IMR-90 (cell line): ENCODE measurements at regions not wholly inside any gene's neighbourhood (a gene's known extent, or its start where the extent isn't known, plus 50 kb on each side); places are given as distances from the start of the nearest gene placed in this dataset.
A peak's percentile ranks its signal among the peaks of the same experiment; 100 is the strongest.
"Not testable (repeated sequence)": the region's sequence is repeated elsewhere in the genome, so short reads cannot be mapped to it uniquely, and the experiment has no call there.

ENCODE experiments used
- ATAC-seq: fragments of 200-7000 bp; cut with Tn5 transposase; 2 replicates; pipeline ENCODE4 v1.9.1; 2020; ENCODE audit warnings: low read depth, mild to moderate bottlenecking, moderate library complexity
- BruUV-seq: library from RNA; stranded (reverse); fragments of 400-500 nt; replicated peaks from 2 replicates; lab custom pipeline; 2021; lab: Mats Ljungman, UMichigan
- CTCF ChIA-PET: fragments of 300-600 bp; formaldehyde crosslinking; extraction: SDS; loops from one replicate; lab custom pipeline; 2021; ENCODE audit warnings: antibody characterized with exemption; lab: Yijun Ruan, JAX
- POLR2A ChIA-PET: fragments of 300-600 bp; sonication (Branson Sonifier 250); formaldehyde crosslinking; loops from one replicate; lab custom pipeline; 2022; ENCODE audit warnings: antibody characterized with exemption; ENCODE audit not compliant: unreplicated experiment; lab: Charles Lee
- DNase-seq: peaks from one replicate; pipeline ENCODE4 v3.0.0; 2013
- H2AFZ ChIP-seq: replicated peaks from 2 replicates; pipeline ENCODE3; 2013; ENCODE audit warnings: low read length, mild to moderate bottlenecking; ENCODE audit not compliant: poor library complexity
- H2AK5ac ChIP-seq: 2 replicates; pipeline ENCODE4 v1.6.1; 2013; ENCODE audit warnings: low read depth, low read length, inconsistent platforms
- H2AK9ac ChIP-seq: replicated peaks from 2 replicates; pipeline ENCODE3; 2013; ENCODE audit warnings: mild to moderate bottlenecking, low read depth, low read length, moderate library complexity; ENCODE audit not compliant: poor library complexity
- H2BK120ac ChIP-seq: 2 replicates; pipeline ENCODE4 v1.6.1; 2013; ENCODE audit warnings: low read depth, low read length, inconsistent platforms
- H2BK15ac ChIP-seq: 3 replicates; pipeline ENCODE4 v1.6.1; 2013; ENCODE audit warnings: low read depth, low read length, inconsistent platforms
- H2BK20ac ChIP-seq: 2 replicates; pipeline ENCODE4 v1.6.1; 2013; ENCODE audit warnings: low read depth, mild to moderate bottlenecking, inconsistent platforms, low read length, moderate library complexity
- H2BK5ac ChIP-seq: 2 replicates; pipeline ENCODE4 v1.6.1; 2013; ENCODE audit warnings: mild to moderate bottlenecking, low read depth, low read length, inconsistent platforms; ENCODE audit not compliant: poor library complexity, severe bottlenecking
- H3K14ac ChIP-seq: replicated peaks from 2 replicates; pipeline ENCODE4 v1.6.1; 2013; ENCODE audit warnings: low read depth, low read length, inconsistent platforms
- H3K18ac ChIP-seq: 2 replicates; pipeline ENCODE4 v1.6.1; 2013; ENCODE audit warnings: low read depth, low read length, control low read depth
- H3K23ac ChIP-seq: 2 replicates; pipeline ENCODE4 v1.6.1; 2013; ENCODE audit warnings: low read depth, low read length, inconsistent platforms
- H3K27ac ChIP-seq: 2 replicates; pipeline ENCODE4 v1.5.1; 2013; ENCODE audit warnings: mild to moderate bottlenecking, control low read depth, low read length; ENCODE audit not compliant: insufficient read depth
- H3K27me3 ChIP-seq: 2 replicates; pipeline ENCODE4 v1.6.1; 2013; ENCODE audit warnings: low read length; ENCODE audit not compliant: control insufficient read depth, insufficient read depth
- H3K36me3 ChIP-seq: 2 replicates; pipeline ENCODE4 v1.6.1; 2013; ENCODE audit warnings: low read length, mixed read lengths; ENCODE audit not compliant: control insufficient read depth, insufficient read depth
- H3K4ac ChIP-seq: 2 replicates; pipeline ENCODE4 v1.6.1; 2013; ENCODE audit warnings: low read depth, low read length, inconsistent platforms
- H3K4me1 ChIP-seq: 2 replicates; pipeline ENCODE4 v1.6.1; 2013; ENCODE audit warnings: low read length, mixed read lengths; ENCODE audit not compliant: control insufficient read depth, insufficient read depth
- H3K4me2 ChIP-seq: 2 replicates; pipeline ENCODE4 v1.6.1; 2013; ENCODE audit warnings: low read depth, mild to moderate bottlenecking, control low read depth, low read length, moderate library complexity
- H3K4me3 ChIP-seq: 2 replicates; pipeline ENCODE4 v1.5.1; 2013; ENCODE audit warnings: low read depth, mild to moderate bottlenecking, control low read depth, low read length, moderate library complexity; ENCODE audit not compliant: insufficient read depth
- H3K56ac ChIP-seq: 2 replicates; pipeline ENCODE4 v1.6.1; 2013; ENCODE audit warnings: low read length, inconsistent platforms; ENCODE audit not compliant: insufficient read depth; ENCODE audit errors: extremely low read depth
- H3K79me1 ChIP-seq, 2 experiments: 2 replicates each; pipeline ENCODE4 v1.6.1; 2013; ENCODE audit warnings: low read length in 2 of 2, inconsistent platforms in 1 of 2, low read depth in 1 of 2
- H3K9ac ChIP-seq: 2 replicates; pipeline ENCODE4 v1.6.1; 2013; ENCODE audit warnings: low read depth, low read length, control low read depth
- H3K9me1 ChIP-seq: 2 replicates; pipeline ENCODE4 v1.6.1; 2013; ENCODE audit warnings: low read length, inconsistent platforms; ENCODE audit not compliant: insufficient read depth
- H3K9me3 ChIP-seq: 2 replicates; pipeline ENCODE4 v1.6.1; 2013; ENCODE audit warnings: low read length; ENCODE audit not compliant: control insufficient read depth, insufficient read depth
- H4K20me1 ChIP-seq: 2 replicates; pipeline ENCODE4 v1.6.1; 2013; ENCODE audit warnings: low read length, inconsistent platforms; ENCODE audit not compliant: insufficient read depth
- H4K5ac ChIP-seq: 2 replicates; pipeline ENCODE4 v1.6.1; 2013; ENCODE audit warnings: mild to moderate bottlenecking, low read depth, low read length, control low read depth
- H4K8ac ChIP-seq, 2 experiments: 2 replicates each; pipeline ENCODE4 v1.6.1; 2013; ENCODE audit warnings: low read depth in 2 of 2, low read length in 2 of 2, control low read depth in 1 of 2, inconsistent platforms in 1 of 2
- H4K91ac ChIP-seq: 2 replicates; pipeline ENCODE4 v1.6.1; 2013; ENCODE audit warnings: low read depth, low read length, inconsistent platforms; ENCODE audit not compliant: insufficient read depth
- FOS ChIP-seq: fragments of 150-350 bp; IDR thresholded peaks from 2 replicates; pipeline ENCODE4 v1.6.1; 2016; ENCODE audit warnings: low read depth, low read length
- WGBS, 2 experiments: methylation state at CpG; one replicate each; pipeline versions ENCODE4 v1.1.5 to v1.1.7; 2013; ENCODE audit warnings: missing lambda C conversion rate in 2 of 2; ENCODE audit not compliant: insufficient read length in 1 of 2; ENCODE audit errors: extremely low coverage in 2 of 2; 5-methylcytosine and 5-hydroxymethylcytosine counted together
- dilution Hi-C: fragments of 300-500 bp; cut with HindIII; formaldehyde crosslinking; loops from one replicate; pipeline ENCODE4 v1.14.3; 2018; ENCODE audit warnings: low sequenced_read_pairs; ENCODE audit not compliant: unreplicated experiment
- in situ Hi-C: fragments of 300-500 bp; cut with MboI; formaldehyde crosslinking; loops from 3 replicates; pipeline ENCODE4 v1.14.3; 2019; ENCODE audit warnings: low sequenced_read_pairs, inconsistent platforms, mixed read lengths
- intact Hi-C: fragments of 100-400 bp; cut with micrococcal nuclease; formaldehyde crosslinking; loops from 2 replicates; pipeline ENCODE4 v1.10.0; 2022

DNA sequence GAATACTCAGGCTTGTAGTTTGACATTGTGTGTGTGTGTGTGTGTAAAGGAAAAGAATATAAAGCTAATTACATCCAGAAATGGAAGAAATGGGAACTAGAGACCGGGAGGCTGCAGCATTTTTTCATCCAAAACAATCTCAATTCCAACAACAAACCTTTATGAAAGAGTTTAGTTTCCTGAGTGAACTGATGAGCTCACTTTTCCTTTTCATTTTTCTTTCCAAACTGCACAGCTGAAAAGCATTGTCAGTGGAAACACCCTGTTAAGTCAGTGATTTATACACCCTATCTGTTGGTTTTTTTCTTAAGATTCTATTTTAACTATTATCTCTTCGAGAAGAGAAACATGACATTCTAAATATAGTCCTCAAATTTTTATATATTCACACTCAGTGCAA lies 130.9 kb downstream of the RFPL4B start:
- Histone ChIP-seq H3K9me1 (no peaks in the 10 kb centered on the region), H4K8ac (no peak overlapping the region), H2BK15ac (no peak overlapping the region), H3K36me3 (no peaks in the 10 kb centered on the region), H3K9me3 (no peaks in the 10 kb centered on the region), H3K56ac (no peak overlapping the region), H3K9ac (no peak overlapping the region), H4K5ac (no peak overlapping the region), H2AK5ac (no peak overlapping the region), H2AK9ac (no peak overlapping the region), H2BK120ac (no peak overlapping the region), H3K4me2 (no peak overlapping the region), H3K18ac (no peak overlapping the region), H2AFZ (no peak overlapping the region), H4K20me1 (no peaks in the 10 kb centered on the region), H3K4me1 (peaks cover 2% of the 10 kb centered on the region; the same call in 1 of the 2 replicates), H3K27ac (no peak overlapping the region), H4K91ac (no peak overlapping the region), H2BK20ac (no peak overlapping the region), H3K27me3 (no peaks in the 10 kb centered on the region), H3K4me3 (no peak overlapping the region), H2BK5ac (no peak overlapping the region), H3K14ac (no peak overlapping the region), H3K23ac (no peak overlapping the region), H3K4ac (no peak overlapping the region), H3K79me1 (no peaks in the 10 kb centered on the region)
- CTCF ChIA-PET: interaction anchor here (0.7 to 1.4 kb wide), 2 partner anchors 10 to 23 kb away, joined by 3 read pairs; no protein-coding TSS in a partner anchor
- DNase-seq: no peak
- no CpG with 5 or more reads among the region's 2 CpGs for WGBS, 2 experiments
- in situ Hi-C loops: no loop called here
- TF ChIP-seq FOS: no peak
- intact Hi-C loops: no loop called here
- no TSS peak for BruUV-seq
- POLR2A ChIA-PET: no interaction called here
- dilution Hi-C loops: no loop called here
- ATAC-seq: no peak

DNA sequence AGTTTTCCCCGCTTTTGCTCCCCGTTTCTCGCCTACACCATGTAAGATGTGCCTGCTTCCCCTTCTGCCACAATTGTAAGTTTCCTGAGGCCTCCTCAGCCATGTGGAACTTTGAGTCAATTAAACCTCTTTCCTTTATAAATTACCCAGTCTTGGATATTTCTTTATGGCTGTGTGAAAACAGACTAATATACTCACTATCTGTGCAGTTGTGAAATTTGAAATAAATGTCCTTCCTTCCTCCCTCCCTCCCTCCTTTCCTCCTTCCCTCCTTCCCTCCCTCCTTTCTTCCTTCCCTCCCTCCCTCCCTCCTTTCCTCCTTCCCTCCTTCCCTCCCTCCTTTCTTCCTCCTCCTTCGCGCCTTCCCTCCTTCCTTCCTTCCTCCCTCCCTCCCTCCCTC lies 132.8 kb downstream of the RFPL4B start:
- H3K9ac ChIP-seq, intact Hi-C loops, H3K9me1 ChIP-seq, dilution Hi-C loops, H3K4me1 ChIP-seq, ATAC-seq, H2BK20ac ChIP-seq, H4K8ac ChIP-seq, H2BK5ac ChIP-seq, H4K5ac ChIP-seq, H2AK9ac ChIP-seq, H3K23ac ChIP-seq, H4K91ac ChIP-seq, CTCF ChIA-PET, H4K20me1 ChIP-seq, H3K9me3 ChIP-seq, H3K79me1 ChIP-seq, H2AFZ ChIP-seq, H2AK5ac ChIP-seq, DNase-seq, H3K14ac ChIP-seq, H3K36me3 ChIP-seq, H3K4me3 ChIP-seq, H3K4me2 ChIP-seq, in situ Hi-C loops, H3K27ac ChIP-seq, BruUV-seq, H3K56ac ChIP-seq, H3K27me3 ChIP-seq, H3K4ac ChIP-seq, H2BK120ac ChIP-seq, H2BK15ac ChIP-seq: not testable (repeated sequence)
- peak overlapping the region; percentile 12; the same call in 1 of the 2 replicates for H3K18ac ChIP-seq
- POLR2A ChIA-PET: interaction anchor here (0.6 kb wide), 1 partner anchor 1487 kb away, joined by 10 read pairs; no protein-coding TSS in a partner anchor
- WGBS, 2 experiments: no CpG with 5 or more reads among the region's 5 CpGs
